GM12878 (cell line): ENCODE measurements at regions not wholly inside any gene's neighbourhood (a gene's known extent, or its start where the extent isn't known, plus 50 kb on each side); places are given as distances from the start of the nearest gene placed in this dataset.

Experiments
- ATAC-seq: fragments of 200-7000 bp; cut with Tn5 transposase; 3 replicates; pipeline ENCODE4 v1.9.1; 2020; ENCODE audit warnings: mild to moderate bottlenecking, moderate library complexity
- BruUV-seq: library from RNA; stranded (reverse); fragments of 400-500 nt; replicated peaks from 2 replicates; lab custom pipeline; 2021; lab: Mats Ljungman, UMichigan
- CTCF ChIA-PET: fragments of 300-600 bp; sonication (Branson Sonifier 250); formaldehyde crosslinking; extraction: SDS; loops from one replicate; lab custom pipeline; 2021; ENCODE audit warnings: inconsistent platforms; lab: Yijun Ruan, JAX
- POLR2A ChIA-PET: fragments of 350-600 bp; formaldehyde crosslinking; extraction: SDS; loops from one replicate; lab custom pipeline; 2021; ENCODE audit warnings: inconsistent platforms; lab: Charles Lee
- RAD21 ChIA-PET: fragments of 300-600 bp; sonication (Branson Sonifier 250); formaldehyde crosslinking; loops from one replicate; lab custom pipeline; 2023; ENCODE audit warnings: antibody characterized with exemption; ENCODE audit not compliant: unreplicated experiment; lab: Charles Lee
- SMC1A ChIA-PET: fragments of 300-600 bp; sonication (Branson Sonifier 250); formaldehyde crosslinking; loops from one replicate; lab custom pipeline; 2023; ENCODE audit not compliant: unreplicated experiment, uncharacterized antibody; lab: Charles Lee
- DNase-seq: peaks from one replicate; pipeline ENCODE4 v3.0.0-alpha.2; 2011; ENCODE audit warnings: low read depth, low spot score
- FAIRE-seq: peaks from 3 replicates; lab custom pipeline; 2011; peaks lifted over from hg19 to GRCh38; lab: Jason Lieb, UNC
- H2AFZ ChIP-seq: 2 replicates; pipeline ENCODE4 v1.6.0; 2011; ENCODE audit warnings: low read depth, low read length, control low read depth; ENCODE audit not compliant: control insufficient read depth
- H3K27ac ChIP-seq: 2 replicates; pipeline ENCODE4 v1.5.1; 2011; ENCODE audit warnings: control low read depth; ENCODE audit not compliant: control insufficient read depth, insufficient read depth
- H3K27me3 ChIP-seq, 2 experiments: replicated peaks in 1 of 2; 2 replicates each; pipeline versions ENCODE4 v1.6.0 to v1.6.1; 2011; ENCODE audit warnings: low read length in 1 of 2; ENCODE audit not compliant: control insufficient read depth in 2 of 2, insufficient read depth in 2 of 2
- H3K36me3 ChIP-seq, 2 experiments: 2 replicates each; pipeline ENCODE4 v1.5.1; 2011; ENCODE audit warnings: low read length in 1 of 2; ENCODE audit not compliant: control insufficient read depth in 2 of 2, insufficient read depth in 2 of 2
- H3K4me1 ChIP-seq: 2 replicates; pipeline ENCODE4 v1.6.1; 2011; ENCODE audit warnings: mild to moderate bottlenecking, low read length, moderate library complexity, mixed read lengths; ENCODE audit not compliant: control insufficient read depth, insufficient read depth
- H3K4me2 ChIP-seq: 2 replicates; pipeline ENCODE4 v1.6.0; 2011; ENCODE audit warnings: control low read depth; ENCODE audit not compliant: control insufficient read depth, insufficient read depth
- H3K4me3 ChIP-seq: fragments of 200-600 bp; sonication (generic); 2 replicates; pipeline ENCODE4 v1.5.1; 2016
- H3K79me2 ChIP-seq: 2 replicates; pipeline ENCODE4 v1.6.0; 2011; ENCODE audit warnings: low read length; ENCODE audit not compliant: control insufficient read depth, insufficient read depth
- H3K9ac ChIP-seq: 2 replicates; pipeline ENCODE4 v1.8.0; 2011; ENCODE audit warnings: low read length, control low read depth, mixed read lengths; ENCODE audit not compliant: control insufficient read depth, insufficient read depth
- H3K9me3 ChIP-seq: replicated peaks from 3 replicates; pipeline ENCODE4 v1.5.1; 2011; ENCODE audit warnings: mild to moderate bottlenecking, low read length; ENCODE audit not compliant: control insufficient read depth, insufficient read depth
- H4K20me1 ChIP-seq: 2 replicates; pipeline ENCODE4 v1.6.0; 2011; ENCODE audit not compliant: control insufficient read depth, insufficient read depth
- E4F1 ChIP-seq: fragments of 450-650 bp; IDR thresholded peaks from 2 replicates; pipeline ENCODE4 v1.6.1; 2018; ENCODE audit warnings: borderline replicate concordance, mild to moderate bottlenecking; ENCODE audit not compliant: partially characterized antibody
- FOXK2 ChIP-seq: fragments of 450-650 bp; IDR thresholded peaks from 2 replicates; pipeline ENCODE4 v1.6.1; 2017; ENCODE audit warnings: mild to moderate bottlenecking, moderate library complexity
- FOXM1 ChIP-seq: IDR thresholded peaks from 2 replicates; pipeline ENCODE4 v1.6.1; 2012; ENCODE audit warnings: low read depth, mild to moderate bottlenecking, inconsistent platforms, low read length, moderate library complexity
- IRF3 ChIP-seq: fragments of 450-650 bp; IDR thresholded peaks from 2 replicates; pipeline ENCODE4 v1.6.1; 2014; ENCODE audit warnings: mild to moderate bottlenecking
- KAT2A ChIP-seq: conservative IDR thresholded peaks from 2 replicates; pipeline ENCODE4 v1.6.1; 2011; ENCODE audit warnings: low read depth, low read length; ENCODE audit not compliant: control insufficient read depth
- KLF5 ChIP-seq: fragments of 450-650 bp; IDR thresholded peaks from 2 replicates; pipeline ENCODE4 v1.6.1; 2014; ENCODE audit warnings: mild to moderate bottlenecking; ENCODE audit not compliant: partially characterized antibody
- MLLT1 ChIP-seq: fragments of 450-650 bp; IDR thresholded peaks from 2 replicates; pipeline ENCODE4 v1.6.1; 2016; ENCODE audit warnings: mild to moderate bottlenecking
- MYC ChIP-seq: IDR thresholded peaks from 2 replicates; pipeline ENCODE4 v1.6.1; 2011; ENCODE audit warnings: mild to moderate bottlenecking, low read length, moderate library complexity, inconsistent platforms; ENCODE audit not compliant: insufficient read depth, insufficient replicate concordance, insufficient read length, severe bottlenecking
- SRF ChIP-seq, 2 experiments: IDR thresholded peaks; 2 replicates each; pipeline ENCODE4 v1.6.1; 2011; ENCODE audit warnings: low read depth in 2 of 2, low read length in 2 of 2, mild to moderate bottlenecking in 1 of 2, moderate library complexity in 1 of 2
- TCF7 ChIP-seq: IDR thresholded peaks from 2 replicates; pipeline ENCODE4 v1.6.1; 2014; ENCODE audit warnings: antibody characterized with exemption, borderline replicate concordance
- YY1 ChIP-seq: IDR thresholded peaks from 2 replicates; pipeline ENCODE4 v1.6.1; 2011; ENCODE audit warnings: low read depth, mild to moderate bottlenecking, low read length
- WGBS: methylation state at CpG from one replicate; pipeline ENCODE4 v1.1.6; 2016; ENCODE audit warnings: low lambda C conversion rate; ENCODE audit not compliant: insufficient replicate concordance, insufficient coverage; ENCODE audit errors: missing lambda C conversion rate; 5-methylcytosine and 5-hydroxymethylcytosine counted together
- in situ Hi-C: fragments of 300-500 bp; cut with MboI; formaldehyde crosslinking; loops from 9 replicates; pipeline ENCODE4 v1.14.3; 2018; ENCODE audit warnings: mixed read lengths
- intact Hi-C: fragments of 100-400 bp; cut with micrococcal nuclease; formaldehyde crosslinking; loops from one replicate; pipeline ENCODE4 v1.14.2; 2022; ENCODE audit not compliant: unreplicated experiment

- TF ChIP-seq E4F1 (no peak), KAT2A (no peak), MLLT1 (no peak)
Measured at GRCh38 chr7:26071622-26072456, 80.2 kb upstream of the NFE2L3 start (continued).

- CTCF ChIA-PET = interaction anchor here (1.0 to 1.5 kb wide), 3 partner anchors 11 to 180 kb away, joined by 4 to 8 read pairs (median 5); no protein-coding TSS in a partner anchor
- WGBS = 33% methylated on average over 4 of the region's 4 CpGs
- Histone ChIP-seq H2AFZ (no peak overlapping the region), H4K20me1 (no peaks in the 10 kb centered on the region), H3K27ac (no peak overlapping the region), H3K36me3 (no peaks in the 10 kb centered on the region), H3K4me3 (no peak overlapping the region)
- in situ Hi-C loops = loop anchor here (10.0 kb wide), 1 partner anchor 592 kb away; no protein-coding TSS in a partner anchor
- no peak for TF ChIP-seq IRF3
- TF ChIP-seq YY1 = no peak
- TF ChIP-seq KLF5 = no peak
- no peak for TF ChIP-seq MYC
- TF ChIP-seq FOXM1 = no peak
- no peak for TF ChIP-seq FOXK2
- TF ChIP-seq SRF (IDR thresholded peaks at IDR 0.05; ENCODE audit: low read depth in 2 of 2, low read length in 2 of 2) = no peak
- TF ChIP-seq TCF7 = no peak
- TF ChIP-seq, all 136 proteins: peak for 0
- POLR2A ChIA-PET = no interaction called here
- Histone ChIP-seq H3K79me2 (no peaks in the 10 kb centered on the region), H3K4me2 (no peak overlapping the region), H3K4me1 (no peaks in the 10 kb centered on the region), H3K9me3 (no peaks in the 10 kb centered on the region), H3K9ac (no peak overlapping the region), H3K27me3 (peaks cover 2 to 5% of the 10 kb centered on the region in 2 experiments; a peak in 2 of 4 replicates)
- no peak for ATAC-seq
- no TSS peak for BruUV-seq
- DNase-seq = no peak
- intact Hi-C loops = no loop called here
- SMC1A ChIA-PET = interaction anchor here (1.0 to 1.4 kb wide), 3 partner anchors 105 to 212 kb away, joined by 3 to 4 read pairs (median 3); no protein-coding TSS in a partner anchor
- RAD21 ChIA-PET = no interaction called here
- FAIRE-seq = no peak
Measured at GRCh38 chr7:26073041-26073440, 79.0 kb upstream of the NFE2L3 start.
